ENCODE measurements at regions not wholly inside any gene's neighbourhood (a gene's known extent, or its start where the extent isn't known, plus 50 kb on each side); places are given as distances from the start of the nearest gene placed in this dataset.

- DNase-seq, result no peak
Measured at GRCh38 chr9:109830545-109830944, 50.5 kb downstream of the PALM2AKAP2 start.

- no peak for DNase-seq
Measured at GRCh38 chr9:109831998-109832658, 52.1 kb downstream of the PALM2AKAP2 start.

GRCh38 chr9:109834855-109835254, 54.9 kb downstream of the PALM2AKAP2 start:
- DNase-seq, result no peak

GRCh38 chr9:109843641-109844040, 63.6 kb downstream of the PALM2AKAP2 start:
- no peak for DNase-seq

GRCh38 chr9:109845226-109845625, 65.2 kb downstream of the PALM2AKAP2 start:
- DNase-seq, result no peak

GRCh38 chr9:109846776-109847175, 66.8 kb downstream of the PALM2AKAP2 start:
- no peak for DNase-seq

- no peak for DNase-seq
Measured at GRCh38 chr9:109852556-109852955, 72.6 kb downstream of the PALM2AKAP2 start.

- no peak for DNase-seq
Measured at GRCh38 chr9:109855540-109855939, 75.5 kb downstream of the PALM2AKAP2 start.

GRCh38 chr9:109856785-109857184, 76.8 kb downstream of the PALM2AKAP2 start:
- DNase-seq, result no peak

- no peak for DNase-seq
Measured at GRCh38 chr9:109857336-109857735, 77.3 kb downstream of the PALM2AKAP2 start.

- DNase-seq, result no peak
Measured at GRCh38 chr9:109859447-109859846, 79.4 kb downstream of the PALM2AKAP2 start.

GRCh38 chr9:109860521-109860920, 80.5 kb downstream of the PALM2AKAP2 start:
- no peak for DNase-seq

GRCh38 chr9:109861499-109861898, 81.5 kb downstream of the PALM2AKAP2 start:
- DNase-seq, result no peak

GRCh38 chr9:109861918-109862317, 81.9 kb downstream of the PALM2AKAP2 start:
- DNase-seq, result no peak

- no peak for DNase-seq
Measured at GRCh38 chr9:109862452-109862851, 82.5 kb downstream of the PALM2AKAP2 start.

- no peak for DNase-seq
Measured at GRCh38 chr9:109863961-109864360, 84.0 kb downstream of the PALM2AKAP2 start.

- no peak for DNase-seq
Measured at GRCh38 chr9:109865521-109865920, 85.5 kb downstream of the PALM2AKAP2 start.

- DNase-seq, result no peak
Measured at GRCh38 chr9:109868207-109868606, 88.2 kb downstream of the PALM2AKAP2 start.

GRCh38 chr9:109868722-109869121, 88.7 kb downstream of the PALM2AKAP2 start:
- DNase-seq, result no peak

GRCh38 chr9:109870365-109870764, 90.4 kb downstream of the PALM2AKAP2 start:
- DNase-seq, result no peak

- DNase-seq, result no peak
Measured at GRCh38 chr9:109872901-109873300, 92.9 kb downstream of the PALM2AKAP2 start.

GRCh38 chr9:109875495-109876129, 95.6 kb downstream of the PALM2AKAP2 start:
- DNase-seq, result no peak

GRCh38 chr9:109880276-109881169, 100.5 kb downstream of the PALM2AKAP2 start:
- DNase-seq, result no peak

GRCh38 chr9:109883623-109884022, 103.6 kb downstream of the PALM2AKAP2 start:
- DNase-seq, result no peak
